ENCODE measurements at regions not wholly inside any gene's neighbourhood (a gene's known extent, or its start where the extent isn't known, plus 50 kb on each side); places are given as distances from the start of the nearest gene placed in this dataset.

DNA sequence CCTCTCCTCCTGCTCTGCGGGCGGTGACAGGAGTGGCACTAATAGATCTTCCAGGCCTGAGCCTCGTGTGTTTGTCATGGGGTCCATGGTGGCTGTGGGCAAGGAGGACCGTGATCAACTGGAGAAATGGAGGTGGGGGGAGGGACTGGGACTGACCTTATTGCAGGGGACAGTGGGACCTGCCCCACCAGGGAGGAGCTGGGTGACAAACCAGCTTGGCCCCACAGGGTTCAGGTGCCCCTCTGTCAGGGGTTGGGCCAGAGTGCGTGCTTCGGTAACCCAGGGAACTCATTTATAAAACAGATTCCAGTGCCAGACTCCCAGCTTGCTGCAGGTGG, 366.5 kb downstream of the BCOR start:
- Histone ChIP-seq H3K27ac (peak overlapping the region; percentile 61 to 72), H3K4me3 (peak overlapping the region; percentile 2)
- DNase-seq (ENCODE audit: low spot score), result no peak
- TF ChIP-seq, protein P1, sequence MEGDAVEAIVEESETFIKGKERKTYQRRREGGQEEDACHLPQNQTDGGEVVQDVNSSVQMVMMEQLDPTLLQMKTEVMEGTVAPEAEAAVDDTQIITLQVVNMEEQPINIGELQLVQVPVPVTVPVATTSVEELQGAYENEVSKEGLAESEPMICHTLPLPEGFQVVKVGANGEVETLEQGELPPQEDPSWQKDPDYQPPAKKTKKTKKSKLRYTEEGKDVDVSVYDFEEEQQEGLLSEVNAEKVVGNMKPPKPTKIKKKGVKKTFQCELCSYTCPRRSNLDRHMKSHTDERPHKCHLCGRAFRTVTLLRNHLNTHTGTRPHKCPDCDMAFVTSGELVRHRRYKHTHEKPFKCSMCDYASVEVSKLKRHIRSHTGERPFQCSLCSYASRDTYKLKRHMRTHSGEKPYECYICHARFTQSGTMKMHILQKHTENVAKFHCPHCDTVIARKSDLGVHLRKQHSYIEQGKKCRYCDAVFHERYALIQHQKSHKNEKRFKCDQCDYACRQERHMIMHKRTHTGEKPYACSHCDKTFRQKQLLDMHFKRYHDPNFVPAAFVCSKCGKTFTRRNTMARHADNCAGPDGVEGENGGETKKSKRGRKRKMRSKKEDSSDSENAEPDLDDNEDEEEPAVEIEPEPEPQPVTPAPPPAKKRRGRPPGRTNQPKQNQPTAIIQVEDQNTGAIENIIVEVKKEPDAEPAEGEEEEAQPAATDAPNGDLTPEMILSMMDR (IDR thresholded peaks at IDR 0.05), result no peak

DNA sequence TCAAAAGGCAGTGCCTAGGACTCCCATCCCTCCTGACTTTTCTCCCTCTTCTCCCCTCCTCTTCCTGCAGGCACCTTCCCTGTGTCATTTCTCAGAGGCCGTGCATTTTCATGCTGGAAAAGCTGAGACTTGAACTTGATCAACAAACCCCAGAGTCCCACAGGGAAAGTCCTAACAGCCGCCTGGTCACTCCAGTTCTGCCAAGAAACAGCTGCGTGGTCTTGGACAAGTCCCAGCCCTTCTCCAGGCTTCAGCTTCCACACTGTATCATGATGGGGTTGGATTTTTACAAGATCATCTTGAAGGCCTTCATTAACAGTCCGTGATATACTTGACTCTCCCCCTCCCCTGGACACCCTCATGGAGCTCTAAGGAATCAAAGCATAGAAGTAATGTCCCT, 366.0 kb downstream of the BCOR start:
- peak; percentile 70 for DNase-seq (ENCODE audit: low spot score)

DNA sequence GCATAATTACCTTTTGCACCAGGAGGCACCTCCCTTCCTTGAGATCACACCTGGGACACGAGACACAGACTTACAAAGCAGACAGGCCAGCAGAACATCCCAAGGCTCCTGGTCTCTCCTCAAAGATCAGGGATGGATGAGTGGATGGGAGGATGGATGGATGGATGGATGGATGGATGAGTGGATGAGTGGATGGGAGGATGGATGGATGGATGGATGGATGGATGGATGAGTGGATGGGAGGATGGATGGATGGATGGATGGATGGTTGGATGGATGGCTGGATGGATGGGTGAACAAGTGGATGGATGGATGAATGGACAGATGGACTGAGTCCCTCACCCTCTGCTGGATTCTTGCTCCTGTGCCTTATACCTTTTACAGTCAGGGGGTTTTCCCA, 364.0 kb downstream of the BCOR start:
- no peak for DNase-seq (ENCODE audit: low spot score)
- TF ChIP-seq, protein P1 (IDR thresholded peaks at IDR 0.05), result no peak
- Histone ChIP-seq H3K27ac (no peak overlapping the region), H3K4me3 (no peak overlapping the region)

More for the DNA sequence above, 366.0 kb downstream of the BCOR start:
- TF ChIP-seq, protein P1 (IDR thresholded peaks at IDR 0.05), result no peak
- Histone ChIP-seq H3K27ac (peak overlapping the region; percentile 61 to 72), H3K4me3 (no peak overlapping the region)

DNA sequence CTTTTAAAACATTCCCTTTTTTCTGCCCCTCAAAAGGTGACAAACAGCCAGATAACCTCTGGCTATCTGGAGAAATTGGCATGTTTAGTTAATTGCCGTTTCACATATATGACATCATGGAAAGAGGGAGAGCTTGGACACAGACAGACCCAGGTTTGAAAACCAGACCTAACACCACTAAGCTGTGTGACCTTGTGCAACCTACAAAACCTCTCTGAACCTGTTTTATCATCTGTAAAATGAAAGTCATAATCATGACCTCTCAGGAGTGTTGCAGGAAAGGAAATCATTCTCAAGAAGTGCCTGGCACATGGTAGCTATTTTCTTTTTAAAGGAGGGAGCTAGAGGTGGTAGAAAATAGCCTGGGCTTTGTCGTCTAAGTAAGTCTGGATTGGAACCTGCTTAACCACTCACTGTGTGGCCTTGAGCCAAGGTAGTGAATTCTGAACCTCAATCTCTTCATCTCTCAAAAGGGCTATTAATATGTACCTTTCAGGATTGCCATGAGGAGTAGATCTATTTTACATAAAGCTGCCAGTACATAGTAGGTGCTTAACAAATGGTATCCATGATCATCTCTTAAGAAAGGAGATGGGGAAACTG, 363.5 kb downstream of the BCOR start:
- TF ChIP-seq, protein P1 (IDR thresholded peaks at IDR 0.05), result no peak
- DNase-seq (ENCODE audit: low spot score), result no peak
- Histone ChIP-seq H3K27ac (no peak overlapping the region), H3K4me3 (no peak overlapping the region)

DNA sequence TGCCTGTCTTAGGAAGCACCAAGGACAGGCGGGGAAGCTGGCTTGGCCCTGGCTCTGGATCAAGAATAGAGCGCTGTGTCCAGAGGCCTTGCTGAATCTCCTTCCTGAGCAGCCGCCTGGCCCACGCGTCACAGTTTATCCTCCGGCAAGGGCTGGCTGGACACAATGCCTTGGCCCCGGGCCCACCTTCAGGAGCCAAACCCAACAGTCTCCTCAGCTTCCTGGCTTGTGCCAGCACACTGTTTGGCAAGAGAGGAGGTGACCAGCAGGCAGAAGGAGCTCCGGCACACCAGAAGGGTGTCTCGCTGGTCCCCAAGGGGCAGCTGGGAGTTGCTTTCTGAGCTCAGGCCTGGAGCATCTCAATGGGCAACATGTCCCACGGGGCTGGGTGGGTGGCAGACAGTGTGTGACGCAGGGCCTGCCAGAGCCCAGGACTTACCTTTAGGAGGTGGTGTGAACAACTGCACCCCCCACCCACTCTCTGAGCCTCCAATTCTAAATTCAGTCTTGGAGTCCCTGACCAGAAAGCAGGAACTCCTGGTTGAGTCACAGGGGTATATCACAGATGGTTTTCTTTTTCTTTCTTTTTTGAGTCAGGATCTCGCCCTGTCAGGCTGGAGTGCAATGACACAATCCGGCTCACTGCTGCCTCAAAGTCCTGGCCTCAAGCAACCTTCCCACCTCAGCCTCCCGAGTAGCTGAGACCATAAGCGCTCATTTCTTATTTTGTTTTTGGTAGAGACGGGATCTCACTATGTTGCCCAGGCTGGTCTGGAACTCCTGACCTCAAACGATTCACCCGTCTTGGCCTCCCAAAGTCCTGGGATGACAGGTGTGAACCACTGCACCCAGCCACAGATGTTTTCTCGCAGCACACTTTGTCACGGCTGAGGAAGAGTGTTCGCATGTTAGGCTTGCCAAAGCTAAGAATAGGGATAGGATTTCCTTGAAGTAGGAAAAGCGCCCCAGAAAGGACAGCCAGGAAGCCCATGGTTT, 361.2 kb downstream of the BCOR start:
- DNase-seq (ENCODE audit: low spot score), result peak; percentile 96
- Histone ChIP-seq H3K4me3 (no peak overlapping the region), H3K27ac (peak overlapping the region; percentile 51 to 75)
- TF ChIP-seq, protein P1 (IDR thresholded peaks at IDR 0.05), result no peak

DNA sequence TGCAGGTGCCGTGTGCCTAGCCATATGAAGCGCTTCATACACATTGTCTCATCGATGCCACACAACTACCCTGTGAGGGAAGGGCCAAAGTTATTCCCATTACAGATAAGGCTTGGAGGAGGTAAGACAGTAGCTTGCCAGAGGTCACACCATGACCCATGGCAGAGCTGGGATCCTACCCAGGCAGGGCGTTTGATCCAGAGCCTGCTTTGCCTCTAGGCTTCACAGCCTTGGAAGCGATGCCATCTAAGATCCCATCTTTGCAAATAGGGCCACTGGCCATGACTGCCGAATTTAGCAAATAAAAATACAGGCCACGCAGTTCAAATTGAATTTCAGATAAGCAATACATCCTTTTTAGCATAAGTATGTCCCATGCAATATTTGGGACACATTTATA, 358.2 kb downstream of the BCOR start:
- TF ChIP-seq, protein P1 (IDR thresholded peaks at IDR 0.05), result no peak
- DNase-seq (ENCODE audit: low spot score), result no peak
- Histone ChIP-seq H3K27ac (no peak overlapping the region), H3K4me3 (no peak overlapping the region)

Measured in coronary artery (tissue), 2 donors.